GM23248 (cell line): ENCODE measurements at regions not wholly inside any gene's neighbourhood (a gene's known extent, or its start where the extent isn't known, plus 50 kb on each side); places are given as distances from the start of the nearest gene placed in this dataset.

Source experiments
- EZH2 ChIP-seq: fragments of 200-600 bp; sonication (generic); IDR thresholded peaks from 2 replicates; pipeline ENCODE4 v1.6.1; 2018; ENCODE audit warnings: antibody characterized with exemption, mild to moderate bottlenecking; ENCODE audit not compliant: insufficient read depth, poor library complexity, severe bottlenecking
- EZH2phosphoT487 ChIP-seq: fragments of 200-600 bp; sonication (generic); IDR thresholded peaks from 2 replicates; pipeline ENCODE4 v1.6.1; 2018; ENCODE audit warnings: antibody characterized with exemption, moderate library complexity, mild to moderate bottlenecking, low read depth; ENCODE audit not compliant: insufficient read depth

DNA sequence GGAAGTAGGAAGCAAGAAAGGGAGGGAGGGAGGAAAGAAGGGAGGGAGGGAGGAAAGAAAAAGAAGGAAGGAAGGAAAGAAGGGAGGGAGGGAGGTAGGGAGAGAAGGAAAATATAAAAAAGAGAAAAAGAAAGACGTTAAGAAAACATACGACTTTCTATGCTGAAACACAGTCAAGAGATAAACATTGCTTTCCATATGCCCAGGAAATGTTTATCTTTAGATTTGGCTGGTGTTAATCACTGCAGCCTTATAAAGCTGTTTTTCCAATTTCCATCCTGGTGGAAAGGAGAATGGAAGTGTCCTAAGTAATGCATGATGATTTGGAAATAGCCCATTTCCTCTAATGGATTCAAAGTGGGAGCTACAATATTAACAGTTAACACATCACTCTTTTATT, 524.3 kb downstream of the MTRR start:
- TF ChIP-seq EZH2 (no peak), EZH2phosphoT487 (no peak)
